Cardiac muscle cell (in vitro differentiated cells and primary cell): ENCODE measurements at regions not wholly inside any gene's neighbourhood (a gene's known extent, or its start where the extent isn't known, plus 50 kb on each side); places are given as distances from the start of the nearest gene placed in this dataset.
A peak's percentile ranks its signal among the peaks of the same experiment; 100 is the strongest.

Experiments used
- DNase-seq, 2 donors: peaks; one replicate each; pipeline versions ENCODE4 v3.0.0 to v3.0.0-alpha.2; 2010 to 2017; ENCODE audit warnings: low read depth in 1 of 2, low spot score in 1 of 2
- H3K27ac ChIP-seq: fragments of 200-600 bp; sonication (generic); 2 replicates; pipeline ENCODE4 v1.5.1; 2016
- H3K27me3 ChIP-seq: fragments of 200-600 bp; sonication (generic); 2 replicates; pipeline ENCODE4 v1.6.0; 2016; ENCODE audit warnings: control low read depth
- H3K36me3 ChIP-seq: fragments of 200-600 bp; sonication (generic); 2 replicates; pipeline ENCODE4 v1.5.1; 2016; ENCODE audit warnings: control low read depth
- H3K4me1 ChIP-seq: fragments of 200-600 bp; sonication (generic); 2 replicates; pipeline ENCODE4 v1.8.1; 2017; ENCODE audit warnings: low read depth, mild to moderate bottlenecking, mixed run types
- H3K4me3 ChIP-seq: fragments of 200-600 bp; sonication (generic); 2 replicates; pipeline ENCODE4 v1.5.1; 2016; ENCODE audit warnings: mild to moderate bottlenecking
- H3K9me3 ChIP-seq: fragments of 200-600 bp; sonication (generic); 2 replicates; pipeline ENCODE4 v1.5.1; 2017; ENCODE audit warnings: low read depth, mild to moderate bottlenecking, control low read depth
- TF ChIP-seq, protein P1 (sequence below): IDR thresholded peaks from 2 replicates; pipeline ENCODE4 v1.5.1; 2012; ENCODE audit warnings: low read depth, mild to moderate bottlenecking, low read length

- TF ChIP-seq, protein P1, sequence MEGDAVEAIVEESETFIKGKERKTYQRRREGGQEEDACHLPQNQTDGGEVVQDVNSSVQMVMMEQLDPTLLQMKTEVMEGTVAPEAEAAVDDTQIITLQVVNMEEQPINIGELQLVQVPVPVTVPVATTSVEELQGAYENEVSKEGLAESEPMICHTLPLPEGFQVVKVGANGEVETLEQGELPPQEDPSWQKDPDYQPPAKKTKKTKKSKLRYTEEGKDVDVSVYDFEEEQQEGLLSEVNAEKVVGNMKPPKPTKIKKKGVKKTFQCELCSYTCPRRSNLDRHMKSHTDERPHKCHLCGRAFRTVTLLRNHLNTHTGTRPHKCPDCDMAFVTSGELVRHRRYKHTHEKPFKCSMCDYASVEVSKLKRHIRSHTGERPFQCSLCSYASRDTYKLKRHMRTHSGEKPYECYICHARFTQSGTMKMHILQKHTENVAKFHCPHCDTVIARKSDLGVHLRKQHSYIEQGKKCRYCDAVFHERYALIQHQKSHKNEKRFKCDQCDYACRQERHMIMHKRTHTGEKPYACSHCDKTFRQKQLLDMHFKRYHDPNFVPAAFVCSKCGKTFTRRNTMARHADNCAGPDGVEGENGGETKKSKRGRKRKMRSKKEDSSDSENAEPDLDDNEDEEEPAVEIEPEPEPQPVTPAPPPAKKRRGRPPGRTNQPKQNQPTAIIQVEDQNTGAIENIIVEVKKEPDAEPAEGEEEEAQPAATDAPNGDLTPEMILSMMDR, result no peak
- H3K36me3 ChIP-seq, result no peaks in the 10 kb centered on the region
- peaks cover 96% of the 10 kb centered on the region for H3K27me3 ChIP-seq
- H3K4me3 ChIP-seq, result no peak overlapping the region
- H3K27ac ChIP-seq, result no peak overlapping the region
- no peak for DNase-seq
- no peaks in the 10 kb centered on the region for H3K9me3 ChIP-seq
- H3K4me1 ChIP-seq, result peaks cover 6% of the 10 kb centered on the region
These were observed 87.4 kb upstream of the NKD1 start for GRCh38 chr16:50460538-50461399.

DNA sequence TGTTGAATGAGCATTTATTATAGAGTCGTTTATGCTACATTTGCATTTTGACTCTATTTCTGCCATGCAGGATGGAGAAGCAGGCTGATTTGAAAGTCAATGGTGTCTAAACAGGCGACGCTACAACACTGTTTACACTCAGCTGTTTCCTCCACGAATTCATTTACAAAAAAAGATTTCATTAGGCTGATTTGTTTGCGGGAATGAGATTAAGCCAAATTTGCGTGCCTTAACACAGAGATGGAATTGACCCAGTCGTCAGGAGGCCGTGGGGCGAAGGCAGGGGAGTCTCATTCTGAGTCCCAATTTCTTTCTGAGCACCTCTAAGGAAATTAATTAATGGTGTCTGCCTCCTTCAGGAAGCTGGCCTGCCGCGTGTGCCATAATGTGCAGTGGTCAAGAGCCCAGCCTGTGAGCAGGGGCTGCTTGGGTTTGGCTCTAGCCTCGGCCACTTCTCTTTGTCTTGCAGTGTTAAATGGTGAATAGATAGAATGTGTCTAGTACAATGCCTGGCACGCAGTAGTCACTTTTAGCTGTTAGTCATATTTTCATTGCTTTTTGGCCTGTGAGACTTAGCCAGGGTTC is 88.6 kb upstream of the NKD1 start:
- TF ChIP-seq, protein P1, result no peak
- DNase-seq, result no peak
- H3K36me3 ChIP-seq, result no peaks in the 10 kb centered on the region
- H3K9me3 ChIP-seq, result no peaks in the 10 kb centered on the region
- peaks cover 6% of the 10 kb centered on the region for H3K4me1 ChIP-seq
- H3K27ac ChIP-seq, result no peak overlapping the region
- peaks cover 96% of the 10 kb centered on the region for H3K27me3 ChIP-seq
- no peak overlapping the region for H3K4me3 ChIP-seq

DNA sequence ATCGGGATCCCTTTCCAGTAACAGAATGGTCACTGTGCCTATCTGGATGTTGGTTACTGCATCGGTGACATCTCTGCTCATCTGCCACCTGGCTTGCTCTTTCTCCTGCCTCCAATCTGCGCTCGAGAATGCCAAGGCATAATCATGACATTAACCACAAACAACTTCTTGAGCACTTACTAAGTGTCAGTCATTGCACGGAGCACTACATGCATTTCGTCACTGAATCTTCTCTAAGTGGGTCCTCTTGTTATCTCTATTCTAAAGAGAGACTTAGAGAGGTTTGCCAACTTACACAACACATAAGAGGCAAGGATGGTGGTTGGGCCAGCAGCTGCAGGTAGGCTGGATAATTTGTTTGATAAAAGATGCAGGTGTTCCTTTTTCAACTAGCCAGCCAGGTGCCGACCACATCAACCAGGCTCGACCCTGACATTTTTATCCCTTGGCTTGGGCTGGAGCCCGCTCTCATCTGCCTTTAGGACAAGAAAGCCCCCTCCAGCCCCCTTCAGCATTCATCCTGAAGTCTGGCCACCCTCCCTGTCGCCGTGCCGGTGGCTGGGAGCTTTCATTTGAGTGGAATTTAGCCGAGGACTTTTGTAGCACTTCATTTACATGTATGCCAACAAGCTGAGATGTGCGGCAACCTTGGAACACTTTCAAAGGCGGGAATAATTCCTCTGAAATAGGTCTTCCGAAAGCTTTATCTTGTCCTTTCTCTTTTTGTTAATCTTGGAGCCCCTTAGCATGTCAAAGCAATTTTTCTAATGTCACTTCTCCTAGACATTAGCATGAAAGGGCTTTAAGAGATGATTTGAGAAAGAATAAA is 89.3 kb upstream of the NKD1 start:
- no peak overlapping the region for H3K27ac ChIP-seq
- H3K4me3 ChIP-seq, result no peak overlapping the region
- TF ChIP-seq, protein P1, result no peak
- no peaks in the 10 kb centered on the region for H3K9me3 ChIP-seq
- peaks cover 6% of the 10 kb centered on the region for H3K4me1 ChIP-seq
- peaks cover 96% of the 10 kb centered on the region for H3K27me3 ChIP-seq
- H3K36me3 ChIP-seq, result no peaks in the 10 kb centered on the region
- peak in 1 of 2 donors; percentile 83 for DNase-seq

DNA sequence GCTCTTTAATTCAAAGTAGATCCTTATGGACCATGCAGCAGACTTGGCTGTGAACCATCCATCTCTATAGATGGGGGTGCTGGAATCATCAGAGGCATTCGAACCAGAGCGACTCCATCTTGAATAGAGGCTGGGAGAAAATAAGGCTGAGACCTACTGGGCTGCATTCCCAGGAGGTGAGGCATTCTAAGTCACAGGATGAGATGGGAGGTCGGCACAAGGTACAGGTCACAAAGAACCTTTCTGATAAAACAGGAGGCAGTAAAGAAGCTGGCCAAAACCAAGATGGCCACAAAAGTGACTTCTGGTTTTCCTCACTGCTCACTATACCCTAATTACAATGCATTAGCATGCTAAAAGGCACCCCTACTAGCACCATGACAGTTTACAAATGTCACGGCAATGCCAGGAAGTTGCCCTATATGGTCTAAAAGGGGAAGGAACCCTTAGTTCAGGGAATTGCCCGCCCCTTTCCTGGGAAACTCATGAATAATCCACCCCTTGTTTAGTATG is 89.2 kb upstream of the BRD7 start:
- TF ChIP-seq, protein P1, result no peak
- no peaks in the 10 kb centered on the region for H3K9me3 ChIP-seq
- DNase-seq, result no peak
- H3K36me3 ChIP-seq, result no peaks in the 10 kb centered on the region
- H3K27me3 ChIP-seq, result peaks cover 96% of the 10 kb centered on the region
- H3K4me1 ChIP-seq, result peaks cover 6% of the 10 kb centered on the region
- H3K4me3 ChIP-seq, result no peak overlapping the region
- no peak overlapping the region for H3K27ac ChIP-seq

- DNase-seq, result no peak
- TF ChIP-seq, protein P1, result no peak
- Histone ChIP-seq H3K9me3 (no peaks in the 10 kb centered on the region), H3K36me3 (no peaks in the 10 kb centered on the region), H3K27me3 (peaks cover 96% of the 10 kb centered on the region), H3K27ac (no peak overlapping the region), H3K4me1 (peaks cover 6% of the 10 kb centered on the region), H3K4me3 (no peak overlapping the region)
These were observed 88.6 kb upstream of the BRD7 start for GRCh38 chr16:50457423-50457822.
